Liver (tissue), 2 donors: ENCODE measurements at regions not wholly inside any gene's neighbourhood (a gene's known extent, or its start where the extent isn't known, plus 50 kb on each side); places are given as distances from the start of the nearest gene placed in this dataset.

ENCODE experiments used
- YY1 ChIP-seq: IDR thresholded peaks from 2 replicates; pipeline ENCODE4 v1.6.1; 2016; ENCODE audit warnings: antibody characterized with exemption, mild to moderate bottlenecking
- TF ChIP-seq, protein P1 (sequence below): fragments of 150-350 bp; IDR thresholded peaks from 2 replicates; pipeline ENCODE4 v1.5.1; 2017; ENCODE audit warnings: improper control_type of control experiment, low read depth, low read length; ENCODE audit not compliant: missing input control
- donor health status: healthy.

DNA sequence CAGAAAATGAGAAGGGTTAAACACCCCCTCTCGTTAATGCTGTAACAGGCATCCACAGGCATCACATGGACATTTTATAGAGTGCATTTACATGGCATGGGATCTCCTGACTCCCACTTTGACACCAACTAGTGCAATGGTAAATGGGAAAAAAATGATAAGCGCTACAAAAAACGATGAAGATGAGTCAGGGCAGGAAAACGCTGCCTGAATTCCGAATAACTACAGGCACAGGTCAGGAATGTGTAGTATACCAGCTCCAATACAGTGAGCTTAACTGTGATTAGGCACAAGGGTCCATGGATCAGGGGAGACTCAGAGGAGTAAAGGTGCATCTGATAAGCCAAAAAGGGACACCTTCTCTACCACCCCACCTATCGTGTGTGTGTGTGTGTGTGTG, 223.6 kb downstream of the FOXO1 start:
- TF ChIP-seq, protein P1, sequence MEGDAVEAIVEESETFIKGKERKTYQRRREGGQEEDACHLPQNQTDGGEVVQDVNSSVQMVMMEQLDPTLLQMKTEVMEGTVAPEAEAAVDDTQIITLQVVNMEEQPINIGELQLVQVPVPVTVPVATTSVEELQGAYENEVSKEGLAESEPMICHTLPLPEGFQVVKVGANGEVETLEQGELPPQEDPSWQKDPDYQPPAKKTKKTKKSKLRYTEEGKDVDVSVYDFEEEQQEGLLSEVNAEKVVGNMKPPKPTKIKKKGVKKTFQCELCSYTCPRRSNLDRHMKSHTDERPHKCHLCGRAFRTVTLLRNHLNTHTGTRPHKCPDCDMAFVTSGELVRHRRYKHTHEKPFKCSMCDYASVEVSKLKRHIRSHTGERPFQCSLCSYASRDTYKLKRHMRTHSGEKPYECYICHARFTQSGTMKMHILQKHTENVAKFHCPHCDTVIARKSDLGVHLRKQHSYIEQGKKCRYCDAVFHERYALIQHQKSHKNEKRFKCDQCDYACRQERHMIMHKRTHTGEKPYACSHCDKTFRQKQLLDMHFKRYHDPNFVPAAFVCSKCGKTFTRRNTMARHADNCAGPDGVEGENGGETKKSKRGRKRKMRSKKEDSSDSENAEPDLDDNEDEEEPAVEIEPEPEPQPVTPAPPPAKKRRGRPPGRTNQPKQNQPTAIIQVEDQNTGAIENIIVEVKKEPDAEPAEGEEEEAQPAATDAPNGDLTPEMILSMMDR, result no peak
- TF ChIP-seq YY1, result no peak
